ENCODE measurements at regions not wholly inside any gene's neighbourhood (a gene's known extent, or its start where the extent isn't known, plus 50 kb on each side); places are given as distances from the start of the nearest gene placed in this dataset.

DNA sequence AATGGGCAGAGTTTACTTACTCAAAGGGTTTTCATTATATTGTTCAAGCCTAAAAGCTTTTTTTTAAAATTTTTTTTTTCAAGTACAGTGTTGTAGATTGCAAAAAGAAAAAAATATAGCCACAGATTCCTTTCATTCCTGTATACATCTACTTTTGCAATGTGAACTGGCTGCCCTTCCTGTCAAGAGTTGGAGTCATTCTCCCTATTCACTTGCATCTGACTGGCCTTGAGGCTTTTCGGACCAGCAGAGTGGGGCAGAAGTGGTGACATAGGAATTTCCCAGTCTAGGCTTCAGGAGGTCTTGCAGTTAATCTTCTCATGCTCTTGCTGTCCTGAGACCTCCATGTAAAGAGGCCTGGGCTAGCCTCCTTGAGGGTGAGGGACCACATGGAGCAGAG, 218.3 kb upstream of the CFAP20DC start:
- intact Hi-C loops (cut with micrococcal nuclease) = no loop called here

DNA sequence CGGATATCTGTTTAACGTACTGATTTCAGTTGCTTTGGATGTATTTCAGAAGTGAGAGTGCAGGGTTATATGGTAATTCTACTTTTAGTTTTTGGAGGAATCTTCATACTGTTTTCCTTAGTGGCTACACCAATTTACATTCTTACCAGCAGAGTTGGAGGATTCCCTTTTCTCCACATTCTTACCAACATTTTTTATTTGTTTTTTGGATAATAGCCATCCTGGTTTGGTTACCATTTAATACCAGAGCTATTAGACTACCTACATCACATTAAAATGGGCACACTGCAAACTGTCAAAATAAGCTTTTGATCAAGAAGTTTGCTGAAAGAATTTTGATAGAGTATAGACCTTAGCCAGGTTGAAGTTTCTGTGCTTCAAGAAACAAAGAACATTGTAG, 217.2 kb upstream of the CFAP20DC start:
- intact Hi-C loops (cut with micrococcal nuclease) = no loop called here

DNA sequence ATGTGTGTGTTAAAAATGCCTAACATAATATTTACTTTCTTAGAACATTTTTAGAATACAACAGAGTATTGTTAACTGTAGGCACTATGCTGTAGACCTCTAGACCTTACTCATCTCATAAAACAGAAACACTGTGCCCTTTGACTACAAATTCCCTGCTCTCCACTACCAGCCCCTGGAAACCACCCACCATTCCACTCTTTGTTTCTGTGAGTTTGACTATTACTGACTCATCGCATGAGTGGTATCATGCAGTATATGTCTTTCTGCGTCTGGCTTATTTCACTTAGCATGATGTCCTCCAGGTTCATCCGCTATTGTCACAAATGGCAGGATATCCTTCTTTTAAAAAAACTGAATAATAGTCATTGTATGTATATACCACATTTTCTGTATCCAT, 216.7 kb upstream of the CFAP20DC start:
- intact Hi-C loops (cut with micrococcal nuclease) = no loop called here

DNA sequence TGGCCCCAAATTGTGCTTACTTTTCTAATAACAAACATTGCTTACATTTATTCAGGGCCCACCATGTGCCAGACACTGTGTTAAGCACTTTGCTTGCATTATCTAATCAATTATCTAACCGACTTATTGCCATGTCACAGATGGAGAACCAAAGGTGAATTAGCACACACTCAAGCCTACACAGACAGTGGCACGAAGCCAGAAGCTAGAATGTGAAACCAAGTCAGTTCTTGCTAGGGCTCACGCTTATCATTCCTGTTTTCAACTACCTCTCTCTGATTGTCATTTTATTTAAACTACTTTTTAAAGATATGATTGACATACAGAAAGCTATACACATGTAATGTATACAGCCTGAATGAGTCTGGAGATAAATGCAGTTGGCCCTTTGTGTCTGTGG, 215.7 kb upstream of the CFAP20DC start:
- intact Hi-C loops (cut with micrococcal nuclease) = no loop called here

DNA sequence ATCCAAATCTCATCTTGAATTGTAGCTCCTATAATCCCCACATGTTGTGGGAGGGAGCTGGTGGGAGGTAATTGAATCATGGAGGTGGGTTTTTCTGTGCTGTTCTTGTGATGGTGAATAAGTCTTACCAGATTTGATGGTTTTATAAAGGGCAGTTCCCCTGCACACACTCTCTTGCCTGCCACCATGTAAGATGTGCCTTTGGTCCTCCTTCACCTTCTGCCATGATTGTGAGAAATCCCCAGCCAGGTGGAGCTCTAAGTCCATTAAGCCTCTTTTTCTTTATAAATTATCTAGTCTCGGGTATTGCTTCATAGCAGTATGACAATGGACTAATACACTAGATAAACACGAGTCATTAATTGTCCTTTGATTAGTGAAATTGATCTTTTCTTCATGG, 214.5 kb upstream of the CFAP20DC start:
- intact Hi-C loops (cut with micrococcal nuclease) = no loop called here

DNA sequence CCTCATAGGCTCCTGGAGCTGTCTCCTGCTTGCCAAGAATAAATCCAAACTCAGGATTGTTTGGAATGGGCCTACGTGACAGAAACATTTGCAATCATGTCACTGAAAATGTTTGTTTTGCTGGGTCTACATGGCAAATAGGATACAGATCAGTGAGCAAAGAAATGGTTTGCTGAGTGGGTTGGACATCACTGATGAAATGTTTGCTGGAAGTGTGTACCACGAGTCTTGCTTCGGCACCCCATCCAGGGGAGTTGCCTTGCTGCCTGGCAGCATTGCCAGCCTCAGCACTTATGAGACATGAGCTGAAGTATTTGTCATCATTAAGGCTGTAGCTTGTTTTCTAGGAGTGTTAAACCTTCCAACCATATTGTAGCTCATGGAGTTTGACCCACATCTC, 213.3 kb upstream of the CFAP20DC start:
- intact Hi-C loops (cut with micrococcal nuclease) = no loop called here

DNA sequence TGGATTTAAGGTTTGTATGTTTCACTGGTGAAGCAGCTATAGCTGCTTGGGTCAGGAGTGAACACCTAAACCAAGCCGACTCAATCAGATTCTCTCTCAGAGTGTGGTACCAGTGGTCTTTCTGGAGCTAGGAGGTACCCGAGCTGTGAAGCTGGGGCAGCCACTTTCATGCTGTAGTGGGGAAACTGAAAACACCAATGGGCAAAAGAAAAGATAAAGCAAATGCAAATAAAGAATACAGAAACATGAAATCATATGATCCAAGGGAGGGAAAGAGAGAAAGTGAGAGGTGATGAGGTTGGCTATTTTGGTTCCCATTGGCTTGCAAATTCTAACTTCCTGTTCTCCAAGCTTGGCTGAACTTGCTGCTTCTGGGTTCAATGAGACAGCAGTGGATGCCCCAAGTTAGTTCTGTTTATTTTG, 212.3 kb upstream of the CFAP20DC start:
- intact Hi-C loops (cut with micrococcal nuclease) = no loop called here

DNA sequence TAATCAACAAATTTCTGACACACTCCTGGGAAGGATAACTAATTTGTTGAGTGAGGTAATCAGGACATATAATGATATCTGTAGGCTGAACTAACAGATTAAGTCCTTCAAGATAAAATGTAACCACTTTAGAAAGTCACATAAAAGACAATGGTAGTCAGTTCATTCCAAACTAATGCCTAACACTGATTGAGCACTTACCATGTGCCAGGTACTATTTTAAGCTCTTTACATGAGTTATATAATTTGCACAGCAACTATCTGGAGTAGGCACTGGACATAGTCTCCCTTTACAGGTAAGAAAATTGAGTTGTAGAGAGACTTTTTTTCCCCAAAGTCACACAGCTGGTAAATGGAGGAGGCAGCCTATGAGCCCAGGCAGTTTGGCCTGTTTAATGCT, 211.2 kb upstream of the CFAP20DC start:
- intact Hi-C loops (cut with micrococcal nuclease) = no loop called here

DNA sequence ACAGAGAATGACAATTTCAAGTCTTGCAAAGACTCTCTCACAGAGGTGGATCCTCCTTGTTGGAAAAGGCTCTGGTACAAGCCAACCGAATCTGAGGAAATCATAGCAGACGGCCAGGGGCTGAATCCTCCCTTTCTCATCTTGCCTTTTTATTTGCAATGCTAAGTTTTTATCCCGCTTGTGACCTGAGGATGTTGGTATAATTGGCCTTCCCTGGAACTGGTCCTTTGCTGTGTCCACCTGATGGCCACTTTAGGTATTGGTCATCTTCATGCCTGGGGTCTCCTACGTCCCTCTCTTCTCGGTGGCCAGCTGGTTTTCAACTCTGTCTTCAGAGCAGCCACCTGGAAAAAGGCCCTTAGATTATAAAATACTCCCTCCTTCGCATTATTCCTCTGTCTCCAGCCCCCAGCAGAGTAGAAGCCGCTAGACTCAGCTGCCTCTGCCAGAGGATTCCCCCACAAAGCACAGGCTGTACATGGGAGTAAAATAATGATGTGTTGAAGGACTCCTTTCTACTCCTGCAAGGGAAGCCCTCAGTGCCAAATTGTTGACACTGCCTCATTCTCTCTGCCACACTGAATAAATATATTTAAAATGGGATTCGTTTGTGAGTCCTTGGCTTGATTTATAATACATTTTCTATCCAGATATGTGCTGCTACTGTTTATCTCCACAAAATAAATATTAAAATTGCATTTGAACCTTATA, 208.9 kb upstream of the CFAP20DC start:
- intact Hi-C loops (cut with micrococcal nuclease) = no loop called here

DNA sequence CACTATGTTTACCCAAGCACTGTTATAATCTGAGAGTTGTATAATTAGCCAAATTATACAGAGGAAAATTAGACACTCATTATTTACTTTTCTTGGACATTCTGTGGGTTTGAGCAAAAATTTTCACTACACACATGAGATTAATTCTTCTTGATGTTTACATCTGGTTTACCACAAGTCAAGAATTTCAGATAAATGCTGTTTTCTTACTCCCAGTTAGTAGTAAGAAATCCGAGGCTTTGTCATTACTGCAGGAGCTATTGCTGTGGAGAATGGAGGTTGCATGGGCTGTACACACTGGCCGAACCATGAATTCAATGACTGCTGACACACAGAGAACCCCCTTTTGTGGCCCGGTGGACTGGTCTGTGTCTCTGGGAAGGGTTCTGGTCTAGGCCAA, 207.7 kb upstream of the CFAP20DC start:
- intact Hi-C loops (cut with micrococcal nuclease) = no loop called here

DNA sequence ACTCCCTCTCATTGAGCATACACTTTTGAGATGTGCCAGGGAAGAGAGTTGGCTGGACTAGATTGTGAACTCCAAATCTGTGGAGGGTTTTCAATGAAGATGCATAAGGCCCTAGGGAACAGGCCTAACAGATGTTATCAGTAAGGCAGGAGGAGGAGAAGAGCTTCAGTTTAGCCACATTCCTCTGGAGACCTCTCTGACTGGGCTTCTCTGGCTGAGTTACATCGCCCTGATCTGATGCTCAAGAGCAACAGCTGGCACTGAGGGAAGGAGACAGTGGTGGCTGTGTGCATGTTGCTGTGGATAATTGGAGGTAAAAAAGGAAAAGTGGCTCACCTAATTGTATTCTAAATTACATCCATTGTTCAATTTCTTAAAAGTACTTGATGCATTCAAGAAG, 206.4 kb upstream of the CFAP20DC start:
- intact Hi-C loops (cut with micrococcal nuclease) = no loop called here

DNA sequence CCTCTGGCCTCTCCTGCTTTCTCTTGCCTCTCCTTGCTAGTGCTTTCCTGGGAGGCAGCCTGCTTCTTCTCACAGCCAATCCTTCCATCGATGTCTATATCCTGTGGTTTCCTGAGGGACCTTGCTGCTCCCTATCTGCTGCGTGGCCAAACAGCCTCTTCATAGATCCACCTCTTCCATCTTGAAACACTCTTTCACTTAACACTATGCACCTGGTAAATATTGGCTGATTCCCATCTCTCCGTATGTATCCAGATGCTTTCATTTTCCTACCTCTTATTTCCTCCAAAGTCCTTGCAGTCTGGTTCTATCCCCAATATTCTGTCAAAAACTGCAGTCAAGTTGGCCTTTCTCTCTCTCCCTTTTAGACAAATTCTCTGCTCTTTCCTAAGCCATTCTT, 205.2 kb upstream of the CFAP20DC start:
- intact Hi-C loops (cut with micrococcal nuclease) = no loop called here

DNA sequence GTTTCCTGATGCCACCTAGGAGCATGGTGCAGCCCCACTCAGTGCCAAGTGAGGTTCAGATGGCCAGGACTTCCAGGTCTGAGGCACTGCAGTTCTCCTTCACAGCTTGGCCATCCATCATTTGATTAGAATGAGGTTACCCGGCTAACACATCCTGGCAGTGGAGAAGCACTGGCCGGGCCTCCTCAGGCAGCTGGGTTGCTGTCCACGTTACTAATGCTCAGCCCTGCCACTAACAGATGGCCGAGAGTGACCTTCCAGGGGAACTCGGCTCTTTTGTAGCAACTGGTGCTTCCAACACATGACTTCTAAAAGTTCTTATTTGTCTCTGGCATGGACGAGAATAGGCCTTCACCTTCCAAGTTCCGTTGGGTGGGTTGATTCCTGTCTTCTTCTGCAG, 204.6 kb upstream of the CFAP20DC start:
- intact Hi-C loops (cut with micrococcal nuclease) = no loop called here

DNA sequence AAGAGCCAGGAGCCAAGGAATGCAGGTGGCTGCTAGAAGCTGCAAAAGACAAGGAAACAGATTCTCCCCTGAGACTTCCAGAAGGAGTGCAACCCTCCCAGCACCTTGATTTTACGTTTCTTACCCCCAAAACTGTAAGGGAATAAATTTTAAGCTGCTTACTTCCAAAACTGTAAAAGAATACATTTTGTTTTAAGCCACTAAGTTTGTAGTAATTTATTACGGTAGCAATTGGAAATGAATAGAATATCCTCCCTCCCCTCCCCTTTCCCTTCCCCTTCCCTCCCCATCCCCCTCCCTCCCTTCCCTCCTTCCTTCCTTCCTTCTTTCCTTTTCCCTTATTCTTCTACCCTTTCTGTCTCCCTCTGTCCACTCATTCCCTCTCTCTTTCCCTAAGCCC, 203.7 kb upstream of the CFAP20DC start:
- intact Hi-C loops (cut with micrococcal nuclease) = no loop called here

DNA sequence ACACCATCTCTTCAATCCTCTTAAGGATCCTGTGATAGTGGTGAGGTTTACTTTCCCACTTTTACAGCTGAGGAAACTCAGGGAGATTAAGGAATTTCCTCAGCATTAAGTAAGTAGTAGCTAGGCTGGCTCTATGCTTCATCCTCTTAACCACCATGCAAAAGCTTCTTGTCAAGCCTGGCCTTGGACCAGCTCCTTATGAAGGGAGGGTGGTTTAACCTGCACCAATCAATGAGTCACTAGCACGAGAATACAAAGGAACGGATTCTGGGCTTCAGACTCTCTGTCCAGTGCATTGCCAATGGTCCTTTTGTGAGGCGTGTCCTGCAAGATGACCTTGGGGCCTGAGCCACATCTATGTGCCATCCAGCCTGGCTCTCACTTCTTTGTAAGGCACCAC, 202.0 kb upstream of the CFAP20DC start:
- intact Hi-C loops (cut with micrococcal nuclease) = no loop called here

DNA sequence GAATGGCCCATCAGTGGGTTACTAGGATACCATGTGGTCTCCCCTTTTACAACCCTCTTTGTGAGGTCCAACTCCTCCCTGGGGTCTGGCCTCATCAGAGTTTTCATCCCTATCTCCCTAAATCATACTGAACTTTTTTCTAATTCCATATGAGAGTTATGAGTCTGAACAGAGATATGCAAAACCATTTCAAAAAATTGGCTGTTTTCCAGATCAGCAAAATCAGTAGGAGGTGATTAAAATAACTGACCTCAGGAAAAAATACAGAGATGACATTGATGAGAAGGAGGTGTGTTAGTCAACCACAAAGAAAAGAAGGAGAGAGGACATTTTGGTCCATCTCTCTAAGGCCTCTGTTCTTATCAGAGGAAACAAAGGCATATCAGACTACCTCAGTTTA, 200.8 kb upstream of the CFAP20DC start:
- intact Hi-C loops (cut with micrococcal nuclease) = no loop called here

DNA sequence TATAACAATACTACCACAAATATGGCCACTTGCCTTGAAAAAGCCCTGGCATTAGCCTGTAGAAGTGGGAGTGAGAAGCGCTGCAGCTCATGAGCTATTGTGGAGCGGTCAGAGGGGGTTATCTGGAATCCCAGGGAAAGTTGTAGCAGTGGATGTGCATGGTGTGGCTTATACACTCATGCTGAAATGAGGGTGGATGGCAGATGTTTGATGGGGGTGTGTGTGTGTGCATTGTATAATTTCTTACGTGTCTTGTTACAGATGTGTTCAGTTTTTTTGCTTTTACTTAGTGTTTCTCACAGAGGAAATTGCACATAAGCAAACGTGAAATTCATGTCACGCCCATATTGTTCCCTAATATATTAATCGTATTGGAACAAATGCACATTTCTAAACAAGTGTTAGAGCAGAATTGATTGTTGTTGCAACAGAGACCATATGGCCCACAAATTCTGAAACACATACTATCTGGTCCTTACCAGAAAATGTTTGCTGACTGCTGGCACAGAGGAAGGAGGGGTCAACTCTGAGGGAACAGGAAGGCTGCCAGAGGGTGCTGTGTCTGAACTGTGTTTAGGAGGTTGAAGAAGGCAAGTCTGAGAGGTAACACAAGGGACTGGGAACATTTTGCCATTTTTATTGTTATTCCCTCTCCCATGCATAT, 200.0 kb upstream of the CFAP20DC start:
- intact Hi-C loops (cut with micrococcal nuclease) = no loop called here

DNA sequence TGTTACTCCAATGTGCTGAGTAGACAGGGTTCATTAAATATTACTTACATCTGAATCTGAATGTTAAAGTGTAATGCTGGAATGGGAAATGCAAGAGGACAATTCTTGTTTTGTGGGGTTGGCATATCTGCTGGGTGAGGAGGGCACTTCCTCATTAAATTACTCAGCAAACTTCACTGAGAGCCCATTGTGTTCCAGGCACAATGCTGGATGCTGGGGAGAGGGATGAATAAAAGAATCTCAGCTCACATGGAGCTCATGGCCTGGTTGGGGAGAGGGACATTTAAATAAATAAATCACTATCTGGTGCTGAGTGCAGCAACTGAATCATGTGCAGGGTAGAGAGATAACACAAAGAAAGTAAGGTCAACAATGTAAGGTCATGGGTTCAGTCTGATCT, 199.2 kb upstream of the CFAP20DC start:
- intact Hi-C loops (cut with micrococcal nuclease) = no loop called here

DNA sequence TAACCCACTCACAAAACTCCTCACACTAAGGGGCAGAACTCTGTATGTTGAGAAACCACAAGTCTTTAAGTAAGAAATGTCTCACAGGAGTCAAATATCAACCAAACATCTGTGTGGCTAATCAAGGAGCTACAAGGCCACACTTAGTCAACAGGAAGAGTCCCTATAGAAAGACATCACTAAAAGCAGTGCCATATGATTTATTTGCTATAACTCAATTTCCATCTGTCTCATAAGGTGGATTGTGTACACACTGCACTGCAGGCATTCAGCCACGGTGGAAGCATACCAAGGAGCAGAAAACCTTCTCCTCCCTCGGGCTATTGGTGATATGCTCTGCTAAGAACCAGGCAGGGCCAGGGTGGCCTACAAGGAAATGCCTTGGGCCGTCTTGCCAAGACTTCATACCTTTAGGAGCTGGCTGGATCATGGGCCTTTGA, 197.6 kb upstream of the CFAP20DC start:
- intact Hi-C loops (cut with micrococcal nuclease) = no loop called here

DNA sequence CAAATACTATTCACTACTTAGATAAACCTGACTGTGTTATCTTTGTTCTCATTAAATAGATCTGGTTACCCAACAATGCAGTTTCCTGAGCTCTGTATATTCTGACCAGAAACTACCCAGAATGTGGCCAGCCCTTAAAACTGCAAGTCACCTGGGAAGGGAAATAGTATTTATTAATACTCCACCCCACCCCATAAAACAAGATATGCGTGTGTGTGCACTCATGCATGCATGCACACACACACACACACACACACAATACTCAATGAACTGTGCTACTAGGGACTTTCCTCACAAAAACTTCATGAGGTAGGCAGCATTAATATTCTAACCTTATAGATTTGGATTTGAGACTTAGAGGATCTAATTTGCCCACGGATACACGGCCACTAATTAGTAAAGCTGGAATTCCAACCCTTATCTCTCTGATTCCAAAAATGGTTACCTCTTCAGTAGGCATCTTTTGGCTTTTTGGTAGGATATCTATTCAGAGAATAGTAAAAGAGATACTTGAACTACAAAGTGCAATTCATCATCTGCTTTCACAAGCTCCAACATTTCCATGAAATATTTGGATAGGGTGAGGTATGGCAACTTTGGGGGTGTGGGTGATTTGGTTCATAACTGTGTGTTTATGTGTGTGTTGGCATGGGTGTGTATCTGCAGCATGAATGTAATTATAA, 197.0 kb upstream of the CFAP20DC start:
- intact Hi-C loops (cut with micrococcal nuclease) = no loop called here

DNA sequence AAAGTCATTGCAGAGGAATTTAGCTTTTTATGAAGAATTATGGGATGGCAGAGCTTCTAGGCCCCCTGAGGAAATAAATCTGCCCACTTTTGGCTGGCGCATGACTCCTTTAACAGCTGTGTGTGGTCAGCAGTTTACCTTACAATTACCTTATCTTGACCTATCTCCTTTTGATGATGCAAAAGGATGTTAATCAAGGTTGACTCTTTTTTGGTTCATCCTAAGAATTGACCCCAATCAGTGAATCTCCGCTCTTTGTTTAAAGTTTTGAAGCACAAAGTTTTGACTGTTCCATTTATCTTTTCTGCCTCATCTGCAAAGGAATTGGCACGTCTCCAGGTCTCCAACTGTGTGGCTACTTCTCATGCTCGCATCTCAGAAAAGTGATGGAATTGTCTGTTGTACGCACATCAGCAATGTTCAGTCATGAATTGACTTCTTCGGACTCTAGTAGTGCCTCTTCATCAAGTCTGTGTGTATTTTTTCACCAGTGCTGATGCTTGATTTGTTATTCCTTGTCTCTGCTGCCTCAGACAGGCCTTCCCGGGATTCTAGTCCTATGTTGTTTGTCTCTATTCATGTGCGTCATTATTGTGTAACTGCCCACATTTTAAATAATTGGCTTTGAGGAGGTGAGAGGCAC, 196.2 kb upstream of the CFAP20DC start:
- intact Hi-C loops (cut with micrococcal nuclease) = no loop called here

DNA sequence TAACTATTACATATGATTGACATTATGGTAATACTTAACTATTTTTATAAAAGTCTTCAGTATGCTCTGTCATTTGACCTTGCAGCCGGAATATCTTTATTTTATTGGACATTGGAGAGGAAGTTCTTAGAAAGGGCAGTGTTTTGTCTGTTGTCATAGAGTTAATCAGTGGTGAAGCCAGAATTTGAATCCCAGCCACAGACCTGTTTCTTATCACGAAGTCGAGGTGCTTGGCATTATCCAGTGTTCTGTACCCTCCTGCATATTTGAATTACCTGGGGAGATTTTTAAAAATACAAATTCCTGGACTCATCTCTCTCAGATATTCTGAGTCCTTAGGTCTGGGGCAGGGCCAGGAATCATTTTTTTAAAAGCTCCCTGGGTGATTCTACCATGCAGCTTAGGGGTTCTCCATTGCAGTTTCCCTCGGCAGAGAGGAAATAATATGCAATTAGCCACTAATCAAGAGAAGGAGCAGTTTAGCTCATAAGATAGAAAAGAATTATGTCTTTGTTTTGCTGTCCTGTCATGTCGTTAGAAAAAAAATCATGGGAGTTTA, 195.6 kb upstream of the CFAP20DC start:
- intact Hi-C loops (cut with micrococcal nuclease) = no loop called here
